ENCODE measurements at regions not wholly inside any gene's neighbourhood (a gene's known extent, or its start where the extent isn't known, plus 50 kb on each side); places are given as distances from the start of the nearest gene placed in this dataset.

GRCh38 chr3:71851878-71852277, 66.9 kb upstream of the PROK2 start:
- Histone ChIP-seq H3K27ac (ENCODE audit: insufficient read depth, low read depth, low read length) (no peak overlapping the region), H3K79me2 (ENCODE audit: control insufficient read depth, insufficient read depth, low read length) (no peaks in the 10 kb centered on the region), H3K27me3 (ENCODE audit: control insufficient read depth in 2 of 2, insufficient read depth in 2 of 2, low read length in 2 of 2) (no peaks in the 10 kb centered on the region), H3K4me3 (replicated peaks in 1 of 3; ENCODE audit: insufficient read depth in 1 of 3, low read depth in 1 of 3, low read length in 3 of 3) (no peak overlapping the region), H3K9me3 (replicated peaks; ENCODE audit: control insufficient read depth, insufficient read depth, low read length) (no peaks in the 10 kb centered on the region), H4K20me1 (replicated peaks; ENCODE audit: control insufficient read depth, extremely low read depth, insufficient read depth, low read length) (no peaks in the 10 kb centered on the region), H2AFZ (ENCODE audit: low read depth, low read length) (no peak overlapping the region), H3K4me1 (ENCODE audit: control insufficient read depth, extremely low read depth, insufficient read depth, low read length) (no peaks in the 10 kb centered on the region), H3K36me3 (ENCODE audit: control insufficient read depth in 2 of 2, extremely low read depth in 1 of 2, insufficient read depth in 2 of 2, low read length in 2 of 2) (no peaks in the 10 kb centered on the region), H3K9ac (replicated peaks; ENCODE audit: extremely low read depth, insufficient read depth, low read length) (no peak overlapping the region), H3K9me1 (replicated peaks; ENCODE audit: control insufficient read depth, extremely low read depth, insufficient read depth, low read length) (no peaks in the 10 kb centered on the region), H3K4me2 (ENCODE audit: insufficient read depth, low read length) (no peak overlapping the region)
- DNase-seq (ENCODE audit: low read depth, low spot score), result no peak
- POLR2A ChIA-PET, result no interaction called here
- no TSS peak for BruUV-seq (replicated peaks)
- intact Hi-C loops (cut with micrococcal nuclease) (no loop called here), dilution Hi-C loops (cut with MboI; ENCODE audit: extremely low pct_ligation_motif_present, low sequenced_read_pairs) (no loop called here)
- no peak for FAIRE-seq
- CTCF ChIA-PET, result interaction anchor here (1.1 kb wide), 1 partner anchor 999 kb away, joined by 3 read pairs; no protein-coding TSS in a partner anchor
- TF ChIP-seq, protein P1, sequence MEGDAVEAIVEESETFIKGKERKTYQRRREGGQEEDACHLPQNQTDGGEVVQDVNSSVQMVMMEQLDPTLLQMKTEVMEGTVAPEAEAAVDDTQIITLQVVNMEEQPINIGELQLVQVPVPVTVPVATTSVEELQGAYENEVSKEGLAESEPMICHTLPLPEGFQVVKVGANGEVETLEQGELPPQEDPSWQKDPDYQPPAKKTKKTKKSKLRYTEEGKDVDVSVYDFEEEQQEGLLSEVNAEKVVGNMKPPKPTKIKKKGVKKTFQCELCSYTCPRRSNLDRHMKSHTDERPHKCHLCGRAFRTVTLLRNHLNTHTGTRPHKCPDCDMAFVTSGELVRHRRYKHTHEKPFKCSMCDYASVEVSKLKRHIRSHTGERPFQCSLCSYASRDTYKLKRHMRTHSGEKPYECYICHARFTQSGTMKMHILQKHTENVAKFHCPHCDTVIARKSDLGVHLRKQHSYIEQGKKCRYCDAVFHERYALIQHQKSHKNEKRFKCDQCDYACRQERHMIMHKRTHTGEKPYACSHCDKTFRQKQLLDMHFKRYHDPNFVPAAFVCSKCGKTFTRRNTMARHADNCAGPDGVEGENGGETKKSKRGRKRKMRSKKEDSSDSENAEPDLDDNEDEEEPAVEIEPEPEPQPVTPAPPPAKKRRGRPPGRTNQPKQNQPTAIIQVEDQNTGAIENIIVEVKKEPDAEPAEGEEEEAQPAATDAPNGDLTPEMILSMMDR (IDR thresholded peaks at IDR 0.05; ENCODE audit: extremely low read depth in 1 of 2, insufficient read depth in 1 of 2, low read depth in 1 of 2, low read length in 2 of 2), result no peak
- no peak for TF ChIP-seq JUN (IDR thresholded peaks at IDR 0.05; ENCODE audit: borderline replicate concordance, insufficient read depth, insufficient read length, low read depth)
- no peak for TF ChIP-seq POLR2A (IDR thresholded peaks at IDR 0.05; ENCODE audit: low read depth, low read length)
- TF ChIP-seq POLR2AphosphoS5 (IDR thresholded peaks at IDR 0.05; ENCODE audit: insufficient read depth, low read depth, low read length), result no peak

DNA sequence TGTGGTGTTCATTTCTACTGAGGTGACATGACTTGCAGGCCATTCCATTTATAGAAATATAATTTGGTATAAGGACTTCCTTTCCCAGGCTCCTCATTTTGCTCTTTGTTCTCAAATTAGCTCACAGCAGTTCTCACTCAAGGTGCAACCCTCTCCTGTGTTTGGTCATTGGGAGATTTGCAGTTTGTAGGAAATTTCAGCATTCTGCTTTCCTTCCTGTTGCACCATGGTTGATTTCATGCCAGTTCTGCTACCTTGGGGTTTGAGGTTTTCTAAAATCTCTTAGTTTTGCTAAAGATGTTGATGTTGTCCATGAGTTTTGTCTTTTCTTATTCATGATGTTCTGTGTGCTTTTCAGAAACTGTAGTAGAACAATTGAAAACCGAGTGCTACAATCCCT, 65.7 kb upstream of the PROK2 start:
- H4K20me1 ChIP-seq (replicated peaks; ENCODE audit: control insufficient read depth, extremely low read depth, insufficient read depth, low read length), result no peaks in the 10 kb centered on the region
- H3K27ac ChIP-seq (ENCODE audit: insufficient read depth, low read depth, low read length), result no peak overlapping the region
- dilution Hi-C loops (cut with MboI; ENCODE audit: extremely low pct_ligation_motif_present, low sequenced_read_pairs) (no loop called here), intact Hi-C loops (cut with micrococcal nuclease) (no loop called here)
- no peaks in the 10 kb centered on the region for H3K27me3 ChIP-seq (ENCODE audit: control insufficient read depth in 2 of 2, insufficient read depth in 2 of 2, low read length in 2 of 2)
- no peaks in the 10 kb centered on the region for H3K4me1 ChIP-seq (ENCODE audit: control insufficient read depth, extremely low read depth, insufficient read depth, low read length)
- DNase-seq (ENCODE audit: low read depth, low spot score), result no peak
- POLR2A ChIA-PET, result no interaction called here
- no peaks in the 10 kb centered on the region for H3K79me2 ChIP-seq (ENCODE audit: control insufficient read depth, insufficient read depth, low read length)
- H2AFZ ChIP-seq (ENCODE audit: low read depth, low read length), result no peak overlapping the region
- BruUV-seq (replicated peaks), result no TSS peak
- no peak overlapping the region for H3K9ac ChIP-seq (replicated peaks; ENCODE audit: extremely low read depth, insufficient read depth, low read length)
- FAIRE-seq, result no peak
- no peaks in the 10 kb centered on the region for H3K9me1 ChIP-seq (replicated peaks; ENCODE audit: control insufficient read depth, extremely low read depth, insufficient read depth, low read length)
- no peaks in the 10 kb centered on the region for H3K9me3 ChIP-seq (replicated peaks; ENCODE audit: control insufficient read depth, insufficient read depth, low read length)
- H3K4me3 ChIP-seq (replicated peaks in 1 of 3; ENCODE audit: insufficient read depth in 1 of 3, low read depth in 1 of 3, low read length in 3 of 3), result no peak overlapping the region
- no peak for TF ChIP-seq FOS (IDR thresholded peaks at IDR 0.05; ENCODE audit: borderline replicate concordance, insufficient read depth, low read length)
- no peak for TF ChIP-seq GATA2 (IDR thresholded peaks at IDR 0.05; ENCODE audit: insufficient read depth, insufficient read length, low read depth, low read length)
- no peak for TF ChIP-seq EZH2 (IDR thresholded peaks at IDR 0.05; ENCODE audit: borderline replicate concordance, low read depth, low read length, severe bottlenecking)
- no peak for TF ChIP-seq POLR2AphosphoS5 (IDR thresholded peaks at IDR 0.05; ENCODE audit: insufficient read depth, low read depth, low read length)
- no peak for TF ChIP-seq JUN (IDR thresholded peaks at IDR 0.05; ENCODE audit: borderline replicate concordance, insufficient read depth, insufficient read length, low read depth)
- TF ChIP-seq MAX (IDR thresholded peaks at IDR 0.05; ENCODE audit: insufficient read depth, insufficient read length), result no peak
- TF ChIP-seq, protein P1 (IDR thresholded peaks at IDR 0.05; ENCODE audit: extremely low read depth in 1 of 2, insufficient read depth in 1 of 2, low read depth in 1 of 2, low read length in 2 of 2), result no peak
- CTCF ChIA-PET, result no interaction called here
- H3K4me2 ChIP-seq (ENCODE audit: insufficient read depth, low read length), result no peak overlapping the region
- no peaks in the 10 kb centered on the region for H3K36me3 ChIP-seq (ENCODE audit: control insufficient read depth in 2 of 2, extremely low read depth in 1 of 2, insufficient read depth in 2 of 2, low read length in 2 of 2)

Data from endothelial cell of umbilical vein (primary cell).